Suprapubic skin (tissue), 4 donors: ENCODE measurements at regions not wholly inside any gene's neighbourhood (a gene's known extent, or its start where the extent isn't known, plus 50 kb on each side); places are given as distances from the start of the nearest gene placed in this dataset.

ENCODE experiments used
- DNase-seq, 2 donors: peaks; one replicate each; pipeline ENCODE4 v3.0.0-alpha.2; 2019; ENCODE audit warnings: low spot score in 2 of 2
- H3K27ac ChIP-seq: fragments of 200-600 bp; sonication (generic); one replicate; pipeline ENCODE4 v1.5.1; 2019
- H3K27me3 ChIP-seq: fragments of 200-600 bp; sonication (generic); one replicate; pipeline ENCODE4 v1.5.1; 2019
- H3K36me3 ChIP-seq: fragments of 200-600 bp; sonication (generic); one replicate; pipeline ENCODE4 v1.5.1; 2019
- H3K4me1 ChIP-seq: fragments of 200-600 bp; sonication (generic); one replicate; pipeline ENCODE4 v1.5.1; 2019
- H3K4me3 ChIP-seq: fragments of 200-600 bp; sonication (generic); one replicate; pipeline ENCODE4 v1.5.1; 2019; ENCODE audit warnings: mild to moderate bottlenecking
- H3K9me3 ChIP-seq: fragments of 200-600 bp; sonication (generic); one replicate; pipeline ENCODE4 v1.5.1; 2019
- CTCF ChIP-seq, 2 donors: fragments of 200-600 bp in 1 of 2; fragments of 450-650 bp in 1 of 2; sonication (generic) in 1 of 2; IDR thresholded peaks; one replicate each; pipeline ENCODE4 v1.5.1; 2016 to 2019; ENCODE audit warnings: antibody characterized with exemption in 2 of 2, mild to moderate bottlenecking in 1 of 2, moderate library complexity in 1 of 2
- EP300 ChIP-seq: sonication (generic); formaldehyde crosslinking; IDR thresholded peaks from one replicate; pipeline ENCODE4 v1.6.1; 2017; ENCODE audit warnings: antibody characterized with exemption
- POLR2A ChIP-seq, 2 donors: fragments of 450-650 bp; IDR thresholded peaks; one replicate each; pipeline ENCODE4 v1.6.1; 2017; ENCODE audit warnings: antibody characterized with exemption in 2 of 2, mild to moderate bottlenecking in 2 of 2, moderate library complexity in 2 of 2
- POLR2AphosphoS5 ChIP-seq, 3 donors: sonication (generic); formaldehyde crosslinking; IDR thresholded peaks; one replicate each; pipeline ENCODE4 v1.6.1; 2017; ENCODE audit warnings: antibody characterized with exemption in 3 of 3
- WGBS: methylation state at CpG from one replicate; pipeline ENCODE4 v1.1.5; 2018; 5-methylcytosine and 5-hydroxymethylcytosine counted together

GRCh38 chr17:54282886-54283285 is 460.2 kb downstream of the KIF2B start:
- Histone ChIP-seq H3K27ac (no peak overlapping the region), H3K27me3 (no peaks in the 10 kb centered on the region), H3K36me3 (no peaks in the 10 kb centered on the region), H3K4me1 (no peaks in the 10 kb centered on the region), H3K9me3 (no peaks in the 10 kb centered on the region), H3K4me3 (no peak overlapping the region)
- WGBS: 64% methylated on average over 2 of the region's 2 CpGs
- no peak for DNase-seq
- no peak for TF ChIP-seq CTCF (IDR thresholded peaks at IDR 0.05)

- Histone ChIP-seq H3K9me3 (no peaks in the 10 kb centered on the region), H3K27me3 (no peaks in the 10 kb centered on the region), H3K4me3 (no peak overlapping the region), H3K27ac (no peak overlapping the region), H3K4me1 (no peaks in the 10 kb centered on the region), H3K36me3 (no peaks in the 10 kb centered on the region)
- WGBS: 72% methylated on average over 5 of the region's 5 CpGs
- no peak for TF ChIP-seq EP300
- TF ChIP-seq POLR2AphosphoS5 (IDR thresholded peaks at IDR 0.05): no peak
- no peak for TF ChIP-seq CTCF (IDR thresholded peaks at IDR 0.05)
- no peak for TF ChIP-seq POLR2A (IDR thresholded peaks at IDR 0.05)
- DNase-seq: no peak
Measured at GRCh38 chr17:54307351-54307750, 484.6 kb downstream of the KIF2B start.

GRCh38 chr17:54324813-54325212 is 502.1 kb downstream of the KIF2B start:
- no peak overlapping the region for H3K27ac ChIP-seq
- TF ChIP-seq EP300 (no peak), POLR2A (IDR thresholded peaks at IDR 0.05) (no peak), CTCF (IDR thresholded peaks at IDR 0.05) (no peak), POLR2AphosphoS5 (IDR thresholded peaks at IDR 0.05) (no peak)
- WGBS: 57% methylated on average over 1 of the region's 1 CpG
- no peak overlapping the region for H3K4me3 ChIP-seq
- H3K27me3 ChIP-seq: no peaks in the 10 kb centered on the region
- H3K9me3 ChIP-seq: no peaks in the 10 kb centered on the region
- no peaks in the 10 kb centered on the region for H3K4me1 ChIP-seq
- H3K36me3 ChIP-seq: no peaks in the 10 kb centered on the region
- no peak for DNase-seq

GRCh38 chr17:54339731-54340130 is 517.0 kb downstream of the KIF2B start:
- Histone ChIP-seq H3K27me3 (no peaks in the 10 kb centered on the region), H3K27ac (no peak overlapping the region), H3K9me3 (peaks cover 3% of the 10 kb centered on the region), H3K4me3 (no peak overlapping the region), H3K4me1 (no peaks in the 10 kb centered on the region), H3K36me3 (no peaks in the 10 kb centered on the region)
- no peak for TF ChIP-seq POLR2AphosphoS5 (IDR thresholded peaks at IDR 0.05)
- no peak for TF ChIP-seq CTCF (IDR thresholded peaks at IDR 0.05)
- TF ChIP-seq POLR2A (IDR thresholded peaks at IDR 0.05): no peak
- no peak for TF ChIP-seq EP300
- WGBS: 86% methylated on average over 1 of the region's 1 CpG
- no peak for DNase-seq

GRCh38 chr17:54347495-54347894 is 524.8 kb downstream of the KIF2B start:
- no peak for DNase-seq
- TF ChIP-seq POLR2A (IDR thresholded peaks at IDR 0.05): no peak
- no peak for TF ChIP-seq CTCF (IDR thresholded peaks at IDR 0.05)
- TF ChIP-seq POLR2AphosphoS5 (IDR thresholded peaks at IDR 0.05): no peak
- no peak for TF ChIP-seq EP300
- Histone ChIP-seq H3K36me3 (no peaks in the 10 kb centered on the region), H3K9me3 (no peaks in the 10 kb centered on the region), H3K27me3 (no peaks in the 10 kb centered on the region), H3K4me1 (no peaks in the 10 kb centered on the region), H3K27ac (no peak overlapping the region), H3K4me3 (no peak overlapping the region)
- 87% methylated on average over 1 of the region's 1 CpG for WGBS
